ENCODE measurements at regions not wholly inside any gene's neighbourhood (a gene's known extent, or its start where the extent isn't known, plus 50 kb on each side); places are given as distances from the start of the nearest gene placed in this dataset.

- no peak for TF ChIP-seq REST (IDR thresholded peaks at IDR 0.05)
- no peak for TF ChIP-seq CTCF (IDR thresholded peaks at IDR 0.05; ENCODE audit: low read depth, low read length, missing input control)
- no peak for TF ChIP-seq TAF1 (conservative IDR thresholded peaks at IDR 0.05)
- TF ChIP-seq MAX (IDR thresholded peaks at IDR 0.05) = no peak
- TF ChIP-seq JUND (IDR thresholded peaks at IDR 0.05) = no peak
- TF ChIP-seq YY1 (IDR thresholded peaks at IDR 0.05) = no peak
- TF ChIP-seq, protein P1, sequence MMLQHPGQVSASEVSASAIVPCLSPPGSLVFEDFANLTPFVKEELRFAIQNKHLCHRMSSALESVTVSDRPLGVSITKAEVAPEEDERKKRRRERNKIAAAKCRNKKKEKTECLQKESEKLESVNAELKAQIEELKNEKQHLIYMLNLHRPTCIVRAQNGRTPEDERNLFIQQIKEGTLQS (IDR thresholded peaks at IDR 0.05) = no peak
- no peak for TF ChIP-seq RAD21 (IDR thresholded peaks at IDR 0.05)
These were observed 506.0 kb upstream of the INTU start for GRCh38 chr4:127126718-127127117.
